Esophagus muscularis mucosa (tissue), 4 donors: ENCODE measurements at regions not wholly inside any gene's neighbourhood (a gene's known extent, or its start where the extent isn't known, plus 50 kb on each side); places are given as distances from the start of the nearest gene placed in this dataset.

Experiments
- DNase-seq: peaks from one replicate; pipeline ENCODE4 v3.0.0-alpha.2; 2017; ENCODE audit errors: extremely low spot score
- H3K27ac ChIP-seq, 4 donors: fragments of 200-600 bp; sonication (generic); replicated peaks in 1 of 4; 1 replicate in 3 of 4; 2 replicates in 1 of 4; pipeline ENCODE4 v1.5.1; 2016 to 2019; ENCODE audit warnings: mild to moderate bottlenecking in 1 of 4
- H3K27me3 ChIP-seq, 4 donors: fragments of 200-600 bp; sonication (generic); one replicate each; pipeline versions ENCODE4 v1.5.1 to v1.6.0; 2016 to 2019
- H3K36me3 ChIP-seq, 4 donors: fragments of 200-600 bp; sonication (generic); one replicate each; pipeline ENCODE4 v1.5.1; 2016 to 2019
- H3K4me1 ChIP-seq, 4 donors: fragments of 200-600 bp; sonication (generic); one replicate each; pipeline ENCODE4 v1.5.1; 2016 to 2019
- H3K4me3 ChIP-seq, 4 donors: fragments of 200-600 bp; sonication (generic); 1 replicate in 2 of 4; 2 replicates in 2 of 4; pipeline ENCODE4 v1.5.1; 2016 to 2019; ENCODE audit warnings: mild to moderate bottlenecking in 4 of 4, moderate library complexity in 1 of 4
- H3K9me3 ChIP-seq, 4 donors: fragments of 200-600 bp; sonication (generic); 1 replicate in 3 of 4; 2 replicates in 1 of 4; pipeline ENCODE4 v1.5.1; 2016 to 2019
- CTCF ChIP-seq, 3 experiments: fragments of 200-600 bp in 2 of 3; fragments of 450-650 bp in 1 of 3; sonication (generic) in 2 of 3; IDR thresholded peaks; one replicate each; pipeline ENCODE4 v1.5.1; 2017 to 2019; ENCODE audit warnings: antibody characterized with exemption in 3 of 3, mild to moderate bottlenecking in 2 of 3, moderate library complexity in 1 of 3
- EP300 ChIP-seq: sonication (generic); formaldehyde crosslinking; IDR thresholded peaks from one replicate; pipeline ENCODE4 v1.6.1; 2017; ENCODE audit warnings: antibody characterized with exemption
- POLR2A ChIP-seq: fragments of 450-650 bp; IDR thresholded peaks from one replicate; pipeline ENCODE4 v1.6.1; 2017; ENCODE audit warnings: antibody characterized with exemption, moderate library complexity, mild to moderate bottlenecking, low read depth
- POLR2AphosphoS5 ChIP-seq, 2 donors: sonication (generic); formaldehyde crosslinking; IDR thresholded peaks; one replicate each; pipeline ENCODE4 v1.6.1; 2017; ENCODE audit warnings: antibody characterized with exemption in 2 of 2
- WGBS: methylation state at CpG from one replicate; pipeline ENCODE4 v1.1.5; 2018; 5-methylcytosine and 5-hydroxymethylcytosine counted together
- intact Hi-C: fragments of 100-400 bp; cut with DNase I; formaldehyde crosslinking; loops from one replicate; pipeline ENCODE4 v1.15.1; 2023

DNA sequence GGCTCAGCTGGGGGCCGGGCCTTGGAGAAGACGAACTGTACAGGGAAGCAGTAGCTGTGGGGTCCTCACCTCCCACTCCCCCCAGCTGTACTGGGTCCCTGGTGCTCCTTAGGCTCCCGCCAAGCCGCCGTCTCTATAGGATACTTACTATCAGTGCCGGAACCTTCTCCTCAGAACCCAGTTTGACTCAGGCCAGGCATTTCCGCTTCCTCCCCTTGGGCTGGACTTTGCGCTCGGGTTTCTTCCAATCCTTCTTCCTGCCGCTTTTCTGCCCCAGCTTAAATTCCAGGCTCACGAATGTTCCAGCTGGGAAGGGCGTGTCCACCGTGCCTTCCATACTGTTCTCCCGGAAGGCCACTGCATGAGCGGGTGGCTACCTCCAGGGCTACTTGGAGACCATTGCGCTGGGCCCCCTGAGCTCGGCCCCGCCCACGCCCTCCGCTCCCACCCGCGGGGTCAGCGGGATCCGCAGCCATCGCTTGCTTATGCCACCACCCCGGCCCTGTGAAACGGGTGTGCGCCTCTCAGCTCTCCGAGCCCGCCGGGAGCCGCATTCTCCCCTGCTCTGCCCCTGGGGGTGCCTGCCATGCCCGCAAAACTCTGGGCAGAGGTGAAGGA lies 1795.9 kb downstream of the TP53TG3F start:
- peak; percentile 81 for DNase-seq
- Histone ChIP-seq H3K9me3 (peaks cover 0 to 22% (median 5%) of the 10 kb centered on the region in 4 donors), H3K36me3 (no peaks in the 10 kb centered on the region), H3K4me1 (no peaks in the 10 kb centered on the region), H3K27ac (no peak overlapping the region), H3K4me3 (no peak overlapping the region), H3K27me3 (peaks cover 0 to 10% (median 0%) of the 10 kb centered on the region in 4 donors)
- intact Hi-C loops = no loop called here
- WGBS = 54% methylated on average over 23 of the region's 33 CpGs
- TF ChIP-seq POLR2AphosphoS5 (IDR thresholded peaks at IDR 0.05) (no peak), POLR2A (no peak), CTCF (IDR thresholded peaks at IDR 0.05) (no peak), EP300 (no peak)

- H3K4me1 ChIP-seq = no peaks in the 10 kb centered on the region
- H3K4me3 ChIP-seq = no peak overlapping the region
- H3K27ac ChIP-seq = no peak overlapping the region
- intact Hi-C loops = no loop called here
- no peak for TF ChIP-seq CTCF (IDR thresholded peaks at IDR 0.05)
- no peak for TF ChIP-seq POLR2A
- TF ChIP-seq POLR2AphosphoS5 (IDR thresholded peaks at IDR 0.05) = no peak
- TF ChIP-seq EP300 = no peak
- H3K36me3 ChIP-seq = no peaks in the 10 kb centered on the region
- H3K9me3 ChIP-seq = peaks cover 0 to 22% (median 5%) of the 10 kb centered on the region in 4 donors
- WGBS = 48% methylated on average over 11 of the region's 11 CpGs
- peaks cover 0 to 10% (median 0%) of the 10 kb centered on the region in 4 donors for H3K27me3 ChIP-seq
- DNase-seq = peak; percentile 89
Measured at GRCh38 chr16:35255816-35256215, 1796.4 kb downstream of the TP53TG3F start.

GRCh38 chr16:35258381-35258780 lies 1799.0 kb downstream of the TP53TG3F start:
- H3K27ac ChIP-seq = no peak overlapping the region
- peaks cover 0 to 13% (median 5%) of the 10 kb centered on the region in 4 donors for H3K9me3 ChIP-seq
- peak; percentile 90 for DNase-seq
- H3K4me1 ChIP-seq = no peaks in the 10 kb centered on the region
- intact Hi-C loops = no loop called here
- TF ChIP-seq POLR2AphosphoS5 (IDR thresholded peaks at IDR 0.05) = no peak
- TF ChIP-seq POLR2A = no peak
- no peak for TF ChIP-seq EP300
- TF ChIP-seq CTCF (IDR thresholded peaks at IDR 0.05) = no peak
- no peak overlapping the region for H3K4me3 ChIP-seq
- H3K27me3 ChIP-seq = peaks cover 0 to 10% (median 0%) of the 10 kb centered on the region in 4 donors
- H3K36me3 ChIP-seq = no peaks in the 10 kb centered on the region
- 67% methylated on average over 8 of the region's 9 CpGs for WGBS

DNA sequence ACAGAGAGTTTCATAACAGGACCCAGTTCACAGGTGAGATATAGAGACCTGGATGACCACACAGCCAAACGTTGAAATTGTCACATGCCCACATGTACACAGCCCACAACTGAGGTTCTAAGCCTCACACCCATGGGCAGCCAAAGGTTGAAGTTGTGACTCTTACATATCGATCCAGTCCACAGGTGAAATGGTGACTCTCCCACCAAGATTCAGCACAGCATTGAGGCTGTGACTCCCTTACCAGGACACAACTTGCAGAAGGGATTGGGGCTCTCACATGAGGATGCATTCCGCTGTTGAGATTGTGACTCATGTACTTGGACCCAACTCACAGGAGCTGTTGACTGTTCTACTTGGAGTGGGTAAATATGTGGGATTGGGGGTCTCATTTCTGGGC lies 1836.4 kb downstream of the TP53TG3F start:
- TF ChIP-seq POLR2A (no peak), POLR2AphosphoS5 (IDR thresholded peaks at IDR 0.05) (no peak), CTCF (IDR thresholded peaks at IDR 0.05) (no peak), EP300 (no peak)
- Histone ChIP-seq H3K27ac (no peak overlapping the region), H3K9me3 (peaks cover 0 to 6% (median 0%) of the 10 kb centered on the region in 4 donors), H3K4me3 (no peak overlapping the region), H3K4me1 (no peaks in the 10 kb centered on the region), H3K36me3 (no peaks in the 10 kb centered on the region), H3K27me3 (no peaks in the 10 kb centered on the region)
- 50% methylated on average over 2 of the region's 3 CpGs for WGBS
- intact Hi-C loops = no loop called here
- peak; percentile 87 for DNase-seq
